OCI-LY1 (cell line): ENCODE measurements at regions not wholly inside any gene's neighbourhood (a gene's known extent, or its start where the extent isn't known, plus 50 kb on each side); places are given as distances from the start of the nearest gene placed in this dataset.

Experiments
- EZH2 ChIP-seq: fragments of 200-600 bp; sonication (generic), shearing (Covaris generic); IDR thresholded peaks from 2 replicates; pipeline ENCODE4 v1.8.0; 2017; ENCODE audit warnings: borderline replicate concordance, mixed run types, mild to moderate bottlenecking, antibody characterized with exemption, low read length, moderate library complexity, mixed read lengths
- TF ChIP-seq, protein P1 (sequence below): fragments of 200-600 bp; sonication (generic), shearing (Covaris generic); IDR thresholded peaks from 2 replicates; pipeline ENCODE4 v1.5.1; 2017; ENCODE audit warnings: mild to moderate bottlenecking, antibody characterized with exemption, low read length, moderate library complexity, mixed read lengths

DNA sequence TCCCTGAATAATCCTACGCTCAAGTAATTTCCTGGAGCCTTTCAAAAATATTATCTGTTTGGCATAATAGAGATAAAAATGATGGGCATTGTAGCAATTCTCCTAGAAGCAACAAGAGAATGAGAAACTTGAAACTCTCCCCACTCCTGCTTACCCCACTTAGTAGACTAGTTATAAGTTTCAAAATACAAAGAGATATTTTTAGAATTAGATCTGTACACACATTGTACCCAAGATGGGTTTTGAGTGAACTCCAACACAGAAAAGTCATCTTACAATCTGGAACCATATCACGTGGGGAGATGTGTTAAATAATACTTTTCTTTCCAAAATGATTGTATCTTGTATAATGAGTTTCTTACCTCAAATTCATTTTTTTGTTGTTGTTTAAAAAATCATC is 484.9 kb downstream of the LPIN1 start:
- TF ChIP-seq, protein P1, sequence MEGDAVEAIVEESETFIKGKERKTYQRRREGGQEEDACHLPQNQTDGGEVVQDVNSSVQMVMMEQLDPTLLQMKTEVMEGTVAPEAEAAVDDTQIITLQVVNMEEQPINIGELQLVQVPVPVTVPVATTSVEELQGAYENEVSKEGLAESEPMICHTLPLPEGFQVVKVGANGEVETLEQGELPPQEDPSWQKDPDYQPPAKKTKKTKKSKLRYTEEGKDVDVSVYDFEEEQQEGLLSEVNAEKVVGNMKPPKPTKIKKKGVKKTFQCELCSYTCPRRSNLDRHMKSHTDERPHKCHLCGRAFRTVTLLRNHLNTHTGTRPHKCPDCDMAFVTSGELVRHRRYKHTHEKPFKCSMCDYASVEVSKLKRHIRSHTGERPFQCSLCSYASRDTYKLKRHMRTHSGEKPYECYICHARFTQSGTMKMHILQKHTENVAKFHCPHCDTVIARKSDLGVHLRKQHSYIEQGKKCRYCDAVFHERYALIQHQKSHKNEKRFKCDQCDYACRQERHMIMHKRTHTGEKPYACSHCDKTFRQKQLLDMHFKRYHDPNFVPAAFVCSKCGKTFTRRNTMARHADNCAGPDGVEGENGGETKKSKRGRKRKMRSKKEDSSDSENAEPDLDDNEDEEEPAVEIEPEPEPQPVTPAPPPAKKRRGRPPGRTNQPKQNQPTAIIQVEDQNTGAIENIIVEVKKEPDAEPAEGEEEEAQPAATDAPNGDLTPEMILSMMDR = no peak
- no peak for TF ChIP-seq EZH2
